ENCODE measurements at regions not wholly inside any gene's neighbourhood (a gene's known extent, or its start where the extent isn't known, plus 50 kb on each side); places are given as distances from the start of the nearest gene placed in this dataset.

- no peak for TF ChIP-seq CTCF (IDR thresholded peaks at IDR 0.05; ENCODE audit: low read depth, low read length)
- TF ChIP-seq EZH2phosphoT487 (IDR thresholded peaks at IDR 0.05; ENCODE audit: low read depth): no peak
Observed at GRCh38 chr9:115882911-115883310, 270.7 kb upstream of the PAPPA start.

All from OCI-LY3 (cell line).